SJCRH30 (cell line): ENCODE measurements at regions not wholly inside any gene's neighbourhood (a gene's known extent, or its start where the extent isn't known, plus 50 kb on each side); places are given as distances from the start of the nearest gene placed in this dataset.
"Not testable (repeated sequence)": the region's sequence is repeated elsewhere in the genome, so short reads cannot be mapped to it uniquely, and the experiment has no call there.

Experiments
- DNase-seq, 2 experiments: peaks; one replicate each; pipeline ENCODE4 v3.0.0-alpha.2; 2015 to 2020
- H3K27ac ChIP-seq: fragments of 250-450 bp; sonication (Bioruptor Pico); 2 replicates; pipeline ENCODE4 v1.5.1; 2020; ENCODE audit warnings: mild to moderate bottlenecking, moderate library complexity
- H3K27me3 ChIP-seq: fragments of 250-450 bp; sonication (Bioruptor Pico); 2 replicates; pipeline ENCODE4 v1.5.1; 2020; ENCODE audit warnings: mild to moderate bottlenecking, moderate library complexity
- H3K36me3 ChIP-seq: fragments of 250-450 bp; sonication (Bioruptor Pico); 2 replicates; pipeline ENCODE4 v1.5.1; 2020; ENCODE audit warnings: mild to moderate bottlenecking, moderate library complexity
- H3K4me1 ChIP-seq: fragments of 250-450 bp; sonication (Bioruptor Pico); 2 replicates; pipeline ENCODE4 v1.5.1; 2020; ENCODE audit warnings: mild to moderate bottlenecking, moderate library complexity
- H3K4me3 ChIP-seq: fragments of 250-450 bp; sonication (Bioruptor Pico); 2 replicates; pipeline ENCODE4 v1.5.1; 2020; ENCODE audit warnings: mild to moderate bottlenecking, moderate library complexity
- H3K9me3 ChIP-seq: fragments of 250-450 bp; sonication (Bioruptor Pico); replicated peaks from 2 replicates; pipeline ENCODE4 v1.5.1; 2020; ENCODE audit warnings: mild to moderate bottlenecking, moderate library complexity

- not testable (repeated sequence) for H3K9me3 ChIP-seq, H3K27me3 ChIP-seq, H3K27ac ChIP-seq, DNase-seq, H3K4me3 ChIP-seq, H3K36me3 ChIP-seq
- peaks cover 29% of the 10 kb centered on the region for H3K4me1 ChIP-seq
Measured at GRCh38 chr14:34079643-34080042, 128.8 kb upstream of the EGLN3 start.

DNA sequence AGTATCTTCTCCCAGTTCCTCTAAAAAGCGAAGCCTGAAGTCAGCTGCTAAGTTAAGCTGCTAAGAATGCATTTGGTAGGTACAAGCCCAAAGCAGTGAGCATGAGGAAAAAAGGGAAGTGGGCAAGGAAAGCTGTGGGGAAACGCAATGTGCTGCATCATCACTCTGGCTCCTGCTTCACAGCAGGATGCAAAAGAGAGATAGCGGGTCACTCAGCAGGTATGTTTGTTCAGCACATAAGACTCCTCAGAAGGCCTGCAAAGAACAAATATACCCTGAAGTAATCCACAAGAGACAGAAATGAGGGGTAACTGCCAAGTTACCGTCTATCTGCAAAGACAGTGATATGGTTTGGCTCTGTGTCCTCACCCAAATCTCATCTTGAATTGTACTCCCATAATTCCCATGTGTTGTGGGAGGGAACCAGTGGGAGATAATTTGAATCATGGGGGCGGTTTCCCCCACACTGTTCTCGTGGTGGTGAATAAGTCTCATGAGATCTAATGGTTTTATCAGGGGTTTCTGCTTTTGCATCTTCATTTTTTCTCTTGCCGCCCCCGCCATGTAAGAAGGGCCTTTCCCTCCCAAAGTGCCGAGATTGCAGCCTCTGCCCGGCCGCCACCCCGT, 127.4 kb upstream of the EGLN3 start:
- Histone ChIP-seq H3K27me3 (no peaks in the 10 kb centered on the region), H3K27ac (no peak overlapping the region), H3K9me3 (no peaks in the 10 kb centered on the region), H3K4me3 (no peak overlapping the region), H3K36me3 (no peaks in the 10 kb centered on the region), H3K4me1 (peaks cover 29% of the 10 kb centered on the region)
- DNase-seq: no peak

- no peak for DNase-seq
- peaks cover 6% of the 10 kb centered on the region; the same call in 1 of the 2 replicates for H3K9me3 ChIP-seq
- no peaks in the 10 kb centered on the region for H3K27me3 ChIP-seq
- H3K4me1 ChIP-seq: peaks cover 9% of the 10 kb centered on the region
- no peaks in the 10 kb centered on the region for H3K36me3 ChIP-seq
- H3K4me3 ChIP-seq: no peak overlapping the region
- no peak overlapping the region for H3K27ac ChIP-seq
Measured at GRCh38 chr14:34075826-34076225, 125.0 kb upstream of the EGLN3 start.

DNA sequence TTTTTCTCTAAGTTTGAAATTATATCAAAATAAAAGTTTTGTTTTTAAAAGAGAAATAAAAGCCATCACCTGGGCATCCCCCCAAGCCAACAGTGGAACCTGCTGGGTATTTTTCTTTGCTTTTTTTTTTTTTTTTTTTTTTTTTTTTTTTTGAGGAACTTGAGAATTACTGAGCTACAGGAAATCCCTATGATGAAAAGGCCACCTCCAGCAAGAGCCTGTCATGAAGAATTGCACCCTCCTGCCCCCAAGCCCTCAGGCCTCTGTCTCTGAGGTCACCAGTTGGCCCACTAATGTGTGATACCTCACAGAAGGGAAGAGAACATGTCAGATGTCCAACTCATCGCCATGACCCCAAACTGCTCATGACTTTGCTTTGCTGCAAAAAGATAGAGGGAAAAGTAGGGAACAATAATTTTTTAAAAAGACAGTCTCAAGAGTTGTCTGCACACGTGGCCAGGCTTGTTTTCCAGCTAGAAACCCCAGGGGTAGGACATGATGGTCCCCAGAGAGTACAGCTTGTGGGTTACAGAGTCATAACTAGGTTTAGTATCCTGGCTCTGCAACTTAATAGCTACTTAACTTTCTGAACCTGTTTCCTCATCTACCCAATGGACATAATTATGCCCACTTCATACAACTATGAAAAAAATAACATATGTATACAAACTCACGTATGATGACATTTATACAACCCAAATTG, 124.3 kb upstream of the EGLN3 start:
- H3K9me3 ChIP-seq: peaks cover 6% of the 10 kb centered on the region; the same call in 1 of the 2 replicates
- peaks cover 12% of the 10 kb centered on the region for H3K4me1 ChIP-seq
- H3K27ac ChIP-seq: no peak overlapping the region
- peak in 1 of 2 experiments; percentile 47 for DNase-seq
- no peaks in the 10 kb centered on the region for H3K27me3 ChIP-seq
- no peak overlapping the region for H3K4me3 ChIP-seq
- no peaks in the 10 kb centered on the region for H3K36me3 ChIP-seq

DNA sequence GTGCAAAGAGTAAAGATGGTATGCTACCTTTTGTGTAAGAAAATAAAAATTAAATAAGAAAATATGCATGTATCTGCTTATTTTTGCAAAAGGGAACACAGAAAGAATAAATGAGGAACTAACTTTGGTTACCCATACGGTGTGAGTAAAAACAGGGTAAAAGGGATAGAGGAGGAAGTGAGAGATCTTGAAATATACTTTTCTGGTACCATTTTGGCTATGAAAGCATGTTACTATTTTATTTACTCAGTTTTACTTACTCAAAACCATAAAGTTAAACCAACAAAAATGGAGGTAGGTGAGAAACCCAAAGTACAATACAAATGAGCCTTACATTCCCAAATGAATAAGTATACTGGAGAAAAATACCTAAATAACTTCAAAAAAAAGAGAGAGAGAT, 122.0 kb upstream of the EGLN3 start:
- Histone ChIP-seq H3K27me3 (no peaks in the 10 kb centered on the region), H3K9me3 (peaks cover 6% of the 10 kb centered on the region; the same call in 1 of the 2 replicates), H3K4me1 (peaks cover 16% of the 10 kb centered on the region), H3K4me3 (no peak overlapping the region), H3K27ac (no peak overlapping the region), H3K36me3 (0 out of 2 replicates have a peak, but pooled peaks cover 2% of the 10 kb centered on the region)
- no peak for DNase-seq

- H3K27me3 ChIP-seq: no peaks in the 10 kb centered on the region
- H3K36me3 ChIP-seq: 0 out of 2 replicates have a peak, but pooled peaks cover 2% of the 10 kb centered on the region
- H3K4me1 ChIP-seq: peaks cover 16% of the 10 kb centered on the region
- H3K9me3 ChIP-seq: peaks cover 6% of the 10 kb centered on the region; the same call in 1 of the 2 replicates
- no peak overlapping the region for H3K27ac ChIP-seq
- no peak overlapping the region for H3K4me3 ChIP-seq
- no peak for DNase-seq
Measured at GRCh38 chr14:34072401-34072800, 121.5 kb upstream of the EGLN3 start.

GRCh38 chr14:34070917-34071407, 120.1 kb upstream of the EGLN3 start:
- H3K27me3 ChIP-seq: no peaks in the 10 kb centered on the region
- no peak for DNase-seq
- H3K36me3 ChIP-seq: 0 out of 2 replicates have a peak, but pooled peaks cover 2% of the 10 kb centered on the region
- H3K27ac ChIP-seq: no peak overlapping the region
- peaks cover 16% of the 10 kb centered on the region for H3K4me1 ChIP-seq
- no peak overlapping the region for H3K4me3 ChIP-seq
- peaks cover 6% of the 10 kb centered on the region; the same call in 1 of the 2 replicates for H3K9me3 ChIP-seq

GRCh38 chr14:34069854-34070582, 119.1 kb upstream of the EGLN3 start:
- Histone ChIP-seq H3K9me3 (peaks cover 6% of the 10 kb centered on the region; the same call in 1 of the 2 replicates), H3K27ac (no peak overlapping the region), H3K4me1 (peaks cover 7% of the 10 kb centered on the region), H3K4me3 (no peak overlapping the region), H3K27me3 (no peaks in the 10 kb centered on the region), H3K36me3 (0 out of 2 replicates have a peak, but pooled peaks cover 2% of the 10 kb centered on the region)
- DNase-seq: no peak

DNA sequence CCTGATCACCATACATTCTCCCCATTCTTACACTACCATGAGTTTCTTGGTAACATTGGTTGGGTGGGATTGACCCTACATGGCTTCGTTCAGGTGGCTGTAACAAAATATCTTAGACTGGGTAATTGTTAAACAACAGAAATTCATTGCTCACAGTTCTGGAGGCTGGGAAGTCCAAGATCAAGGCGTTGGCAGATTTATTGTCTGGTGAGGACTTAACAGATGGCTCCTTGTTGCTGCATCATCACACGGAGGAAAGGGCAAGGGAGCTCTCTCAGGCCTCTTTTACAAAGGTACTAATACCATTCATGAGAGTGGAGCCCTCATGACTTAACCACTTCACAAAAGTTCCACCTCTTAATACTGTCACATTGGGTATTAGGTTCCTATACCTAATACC, 116.7 kb upstream of the EGLN3 start:
- DNase-seq: no peak
- H3K36me3 ChIP-seq: 0 out of 2 replicates have a peak, but pooled peaks cover 2% of the 10 kb centered on the region
- H3K4me3 ChIP-seq: no peak overlapping the region
- peaks cover 11% of the 10 kb centered on the region for H3K4me1 ChIP-seq
- peaks cover 3% of the 10 kb centered on the region; the same call in 1 of the 2 replicates for H3K9me3 ChIP-seq
- no peak overlapping the region for H3K27ac ChIP-seq
- H3K27me3 ChIP-seq: no peaks in the 10 kb centered on the region

GRCh38 chr14:34065690-34066391, 115.0 kb upstream of the EGLN3 start:
- H3K4me1 ChIP-seq: peaks cover 19% of the 10 kb centered on the region
- DNase-seq: no peak

GRCh38 chr14:34065236-34065635, 114.4 kb upstream of the EGLN3 start:
- DNase-seq: peak; percentile 61 to 70
- Histone ChIP-seq H3K27ac (no peak overlapping the region), H3K36me3 (0 out of 2 replicates have a peak, but pooled peaks cover 2% of the 10 kb centered on the region), H3K4me3 (no peak overlapping the region), H3K9me3 (no peaks in the 10 kb centered on the region), H3K27me3 (no peaks in the 10 kb centered on the region), H3K4me1 (peaks cover 16% of the 10 kb centered on the region)

More at GRCh38 chr14:34065690-34066391, 115.0 kb upstream of the EGLN3 start:
- H3K36me3 ChIP-seq: 0 out of 2 replicates have a peak, but pooled peaks cover 2% of the 10 kb centered on the region
- no peak overlapping the region for H3K27ac ChIP-seq
- H3K9me3 ChIP-seq: no peaks in the 10 kb centered on the region
- H3K4me3 ChIP-seq: no peak overlapping the region
- no peaks in the 10 kb centered on the region for H3K27me3 ChIP-seq

DNA sequence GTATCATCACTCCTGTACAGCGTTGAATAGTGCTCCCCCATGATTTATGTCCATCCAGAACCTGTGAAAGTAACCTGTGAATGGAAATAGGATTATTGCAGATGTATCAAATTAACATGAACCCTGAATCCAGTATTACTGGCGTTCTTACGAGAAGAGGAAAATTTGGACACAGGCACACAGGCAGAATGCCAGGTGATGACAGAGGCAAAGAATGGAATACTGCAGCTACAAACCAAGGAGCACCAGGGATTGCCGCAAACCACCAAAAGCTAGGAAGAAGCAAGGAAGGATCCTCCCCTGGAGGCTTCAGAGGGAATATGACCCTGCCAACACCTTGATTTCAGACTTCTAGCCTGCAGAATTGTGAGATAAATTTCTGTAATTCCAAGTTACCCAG, 113.5 kb upstream of the EGLN3 start:
- Histone ChIP-seq H3K4me1 (peaks cover 12% of the 10 kb centered on the region), H3K27ac (no peak overlapping the region), H3K36me3 (0 out of 2 replicates have a peak, but pooled peaks cover 2% of the 10 kb centered on the region), H3K4me3 (no peak overlapping the region), H3K9me3 (no peaks in the 10 kb centered on the region), H3K27me3 (no peaks in the 10 kb centered on the region)
- no peak for DNase-seq

GRCh38 chr14:34063470-34064164, 112.7 kb upstream of the EGLN3 start:
- no peaks in the 10 kb centered on the region for H3K27me3 ChIP-seq
- no peak overlapping the region for H3K27ac ChIP-seq
- H3K4me1 ChIP-seq: peaks cover 16% of the 10 kb centered on the region
- DNase-seq: no peak
- no peaks in the 10 kb centered on the region for H3K9me3 ChIP-seq
- no peaks in the 10 kb centered on the region for H3K36me3 ChIP-seq
- H3K4me3 ChIP-seq: no peak overlapping the region

DNA sequence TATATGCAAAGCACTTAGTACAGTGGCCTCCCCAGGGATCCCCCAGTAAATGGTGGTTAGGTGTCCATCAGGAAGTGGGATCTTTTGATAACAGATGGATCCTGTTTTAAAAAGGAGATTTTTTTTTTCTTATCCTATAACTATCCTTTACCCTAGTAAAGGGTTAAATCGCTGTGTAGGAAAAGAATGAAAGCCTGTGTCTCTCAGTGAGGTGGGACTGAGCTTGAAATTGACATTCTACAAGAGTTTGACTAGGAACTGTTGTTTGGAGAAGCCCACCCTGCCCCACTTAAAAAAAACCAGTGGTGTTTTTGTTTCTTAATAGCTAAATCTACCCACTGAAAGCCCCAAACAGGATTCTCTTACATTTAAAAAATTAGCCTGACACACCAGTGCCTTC, 112.2 kb upstream of the EGLN3 start:
- Histone ChIP-seq H3K27ac (no peak overlapping the region), H3K9me3 (no peaks in the 10 kb centered on the region), H3K4me3 (no peak overlapping the region), H3K36me3 (no peaks in the 10 kb centered on the region), H3K4me1 (peaks cover 16% of the 10 kb centered on the region), H3K27me3 (no peaks in the 10 kb centered on the region)
- DNase-seq: no peak
